Right lobe of liver (tissue), 4 donors: ENCODE measurements at regions not wholly inside any gene's neighbourhood (a gene's known extent, or its start where the extent isn't known, plus 50 kb on each side); places are given as distances from the start of the nearest gene placed in this dataset.

Experiments used
- POLR2A ChIP-seq: fragments of 450-650 bp; IDR thresholded peaks from one replicate; pipeline ENCODE4 v1.6.1; 2017; ENCODE audit warnings: antibody characterized with exemption, mild to moderate bottlenecking
- TF ChIP-seq, protein P1 (sequence below), 4 donors: fragments of 200-600 bp in 3 of 4; fragments of 450-650 bp in 1 of 4; IDR thresholded peaks; one replicate each; pipeline versions ENCODE4 v1.5.1 to v1.8.0; 2016 to 2022; ENCODE audit warnings: antibody characterized with exemption in 4 of 4, mild to moderate bottlenecking in 2 of 4
- donor health status: DM: no; HTN: no; CAD: no.
- donor health status: DM: no; HTN: no; CAD: no.
- donor health status: DM: no; HTN: yes; CAD: no.

DNA sequence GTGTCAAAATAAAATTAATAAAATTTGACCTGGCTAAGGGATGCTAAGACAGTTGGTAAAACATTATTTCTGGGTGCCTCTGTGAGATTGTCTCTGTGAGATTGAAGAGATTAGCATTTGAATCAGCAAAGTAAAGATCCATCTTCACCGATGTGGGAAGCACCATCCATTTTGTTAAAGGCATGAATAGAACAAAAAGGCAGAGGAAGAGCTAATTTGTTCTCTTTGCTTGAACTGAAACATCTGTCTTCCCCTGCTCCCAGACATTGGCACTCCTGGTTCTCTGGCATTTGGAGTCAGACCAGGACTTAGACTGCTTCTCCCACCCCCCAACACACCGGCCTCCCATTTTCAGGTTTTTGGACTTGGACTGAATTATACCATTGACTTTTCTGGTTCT lies 603.8 kb upstream of the LINC00305 start:
- TF ChIP-seq, protein P1, sequence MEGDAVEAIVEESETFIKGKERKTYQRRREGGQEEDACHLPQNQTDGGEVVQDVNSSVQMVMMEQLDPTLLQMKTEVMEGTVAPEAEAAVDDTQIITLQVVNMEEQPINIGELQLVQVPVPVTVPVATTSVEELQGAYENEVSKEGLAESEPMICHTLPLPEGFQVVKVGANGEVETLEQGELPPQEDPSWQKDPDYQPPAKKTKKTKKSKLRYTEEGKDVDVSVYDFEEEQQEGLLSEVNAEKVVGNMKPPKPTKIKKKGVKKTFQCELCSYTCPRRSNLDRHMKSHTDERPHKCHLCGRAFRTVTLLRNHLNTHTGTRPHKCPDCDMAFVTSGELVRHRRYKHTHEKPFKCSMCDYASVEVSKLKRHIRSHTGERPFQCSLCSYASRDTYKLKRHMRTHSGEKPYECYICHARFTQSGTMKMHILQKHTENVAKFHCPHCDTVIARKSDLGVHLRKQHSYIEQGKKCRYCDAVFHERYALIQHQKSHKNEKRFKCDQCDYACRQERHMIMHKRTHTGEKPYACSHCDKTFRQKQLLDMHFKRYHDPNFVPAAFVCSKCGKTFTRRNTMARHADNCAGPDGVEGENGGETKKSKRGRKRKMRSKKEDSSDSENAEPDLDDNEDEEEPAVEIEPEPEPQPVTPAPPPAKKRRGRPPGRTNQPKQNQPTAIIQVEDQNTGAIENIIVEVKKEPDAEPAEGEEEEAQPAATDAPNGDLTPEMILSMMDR (IDR thresholded peaks at IDR 0.05): no peak
- TF ChIP-seq POLR2A: no peak
